Thoracic aorta (tissue), 2 donors: ENCODE measurements at regions not wholly inside any gene's neighbourhood (a gene's known extent, or its start where the extent isn't known, plus 50 kb on each side); places are given as distances from the start of the nearest gene placed in this dataset.

Source experiments
- ATAC-seq: fragments of 150-250 bp; one replicate; pipeline ENCODE4 v1.8.0; 2017; ENCODE audit warnings: low read depth; ENCODE audit not compliant: insufficient number of reproducible peaks, low FRiP score
- DNase-seq: peaks from one replicate; pipeline ENCODE4 v3.0.0-alpha.2; 2020; ENCODE audit warnings: low spot score
- H3K27ac ChIP-seq, 2 donors: fragments of 200-600 bp; sonication (generic); 1 replicate in 1 of 2; 2 replicates in 1 of 2; pipeline ENCODE4 v1.5.1; 2016; ENCODE audit warnings: mild to moderate bottlenecking in 2 of 2, moderate library complexity in 2 of 2
- H3K27me3 ChIP-seq: fragments of 200-600 bp; sonication (generic); replicated peaks from 2 replicates; pipeline ENCODE4 v1.6.0; 2016; ENCODE audit warnings: mild to moderate bottlenecking; ENCODE audit not compliant: insufficient read depth
- H3K36me3 ChIP-seq: fragments of 200-600 bp; sonication (generic); one replicate; pipeline ENCODE4 v1.5.1; 2016
- H3K4me1 ChIP-seq, 2 donors: fragments of 200-600 bp; sonication (generic); 1 replicate in 1 of 2; 2 replicates in 1 of 2; pipeline versions ENCODE4 v1.5.1 to v1.6.0; 2016; ENCODE audit warnings: low read depth in 2 of 2, mild to moderate bottlenecking in 1 of 2; ENCODE audit not compliant: control insufficient read depth in 1 of 2
- H3K4me3 ChIP-seq: fragments of 200-600 bp; sonication (generic); 2 replicates; pipeline ENCODE4 v1.5.1; 2016; ENCODE audit warnings: mild to moderate bottlenecking
- H3K9me3 ChIP-seq: fragments of 200-600 bp; sonication (generic); 2 replicates; pipeline ENCODE4 v1.5.1; 2016
- CTCF ChIP-seq: fragments of 200-600 bp; sonication (generic); IDR thresholded peaks from one replicate; pipeline ENCODE4 v1.5.1; 2019; ENCODE audit warnings: antibody characterized with exemption

- Histone ChIP-seq H3K27ac (no peak overlapping the region), H3K4me3 (no peak overlapping the region), H3K27me3 (no peaks in the 10 kb centered on the region), H3K36me3 (no peaks in the 10 kb centered on the region), H3K9me3 (no peaks in the 10 kb centered on the region), H3K4me1 (no peaks in the 10 kb centered on the region)
- no peak for TF ChIP-seq CTCF
- no peak for DNase-seq
- ATAC-seq, result no peak
Observed at GRCh38 chr4:178296669-178297068, 854.4 kb upstream of the AGA start.

GRCh38 chr4:178306565-178306964, 864.3 kb upstream of the AGA start:
- Histone ChIP-seq H3K9me3 (no peaks in the 10 kb centered on the region), H3K4me1 (peaks cover 0 to 6% of the 10 kb centered on the region in 2 donors), H3K27ac (no peak overlapping the region), H3K27me3 (no peaks in the 10 kb centered on the region), H3K36me3 (no peaks in the 10 kb centered on the region), H3K4me3 (no peak overlapping the region)
- no peak for DNase-seq
- no peak for TF ChIP-seq CTCF
- ATAC-seq, result no peak

GRCh38 chr4:178309890-178310289, 867.7 kb upstream of the AGA start:
- Histone ChIP-seq H3K27ac (no peak overlapping the region), H3K4me3 (no peak overlapping the region), H3K36me3 (no peaks in the 10 kb centered on the region), H3K27me3 (no peaks in the 10 kb centered on the region), H3K9me3 (no peaks in the 10 kb centered on the region), H3K4me1 (peaks cover 0 to 6% of the 10 kb centered on the region in 2 donors)
- DNase-seq (no peak), ATAC-seq (no peak)
- no peak for TF ChIP-seq CTCF

- peaks cover 0 to under 1% of the 10 kb centered on the region in 2 donors for H3K4me1 ChIP-seq
- H3K27ac ChIP-seq, result no peak overlapping the region
- ATAC-seq, result no peak
- H3K27me3 ChIP-seq, result no peaks in the 10 kb centered on the region
- no peaks in the 10 kb centered on the region for H3K9me3 ChIP-seq
- DNase-seq, result no peak
- H3K4me3 ChIP-seq, result no peak overlapping the region
- no peaks in the 10 kb centered on the region for H3K36me3 ChIP-seq
- TF ChIP-seq CTCF, result no peak
Observed at GRCh38 chr4:178311997-178312396, 869.8 kb upstream of the AGA start.

GRCh38 chr4:178314287-178314686, 872.0 kb upstream of the AGA start:
- Histone ChIP-seq H3K9me3 (peaks cover 3% of the 10 kb centered on the region), H3K4me1 (no peaks in the 10 kb centered on the region), H3K36me3 (no peaks in the 10 kb centered on the region), H3K4me3 (no peak overlapping the region), H3K27me3 (no peaks in the 10 kb centered on the region), H3K27ac (no peak overlapping the region)
- ATAC-seq, result no peak
- no peak for DNase-seq
- TF ChIP-seq CTCF, result no peak
